PC-3 (cell line): ENCODE measurements at regions not wholly inside any gene's neighbourhood (a gene's known extent, or its start where the extent isn't known, plus 50 kb on each side); places are given as distances from the start of the nearest gene placed in this dataset.

Source experiments
- CTCF ChIP-seq: fragments of 300-600 bp; sonication (generic); conservative IDR thresholded peaks from 2 replicates; pipeline ENCODE4 v1.5.1; 2017; ENCODE audit warnings: antibody characterized with exemption, low read depth, mild to moderate bottlenecking, low read length
- EZH2 ChIP-seq: fragments of 300-600 bp; sonication (generic); IDR thresholded peaks from one replicate; pipeline ENCODE4 v1.6.1; 2017; ENCODE audit warnings: antibody characterized with exemption, mild to moderate bottlenecking, low read length; ENCODE audit not compliant: unreplicated experiment
- EZH2phosphoT487 ChIP-seq: fragments of 300-600 bp; sonication (generic); IDR thresholded peaks from 2 replicates; pipeline ENCODE4 v1.6.1; 2018; ENCODE audit warnings: mild to moderate bottlenecking, antibody characterized with exemption, low read length, borderline replicate concordance

- TF ChIP-seq CTCF: no peak
- no peak for TF ChIP-seq EZH2
- no peak for TF ChIP-seq EZH2phosphoT487
Measured at GRCh38 chr2:138389063-138389462, 112.5 kb upstream of the SPOPL start.
